Psoas muscle (tissue), 7 donors: ENCODE measurements at regions not wholly inside any gene's neighbourhood (a gene's known extent, or its start where the extent isn't known, plus 50 kb on each side); places are given as distances from the start of the nearest gene placed in this dataset.

ENCODE experiments used
- ATAC-seq, 4 donors: fragments of 200-7000 bp; cut with Tn5 transposase; one replicate each; pipeline ENCODE4 v1.9.1; 2020; ENCODE audit warnings: moderate library complexity in 3 of 4, mild to moderate bottlenecking in 2 of 4
- DNase-seq, 2 donors: peaks; one replicate each; pipeline ENCODE4 v3.0.0-alpha.2; 2020
- H3K27ac ChIP-seq: fragments of 200-600 bp; one replicate; pipeline ENCODE4 v1.8.0; 2022
- H3K27me3 ChIP-seq, 3 donors: fragments of 200-600 bp in 1 of 3; one replicate each; pipeline versions ENCODE4 v1.6.1 to v1.8.0; 2013 to 2022; ENCODE audit warnings: low read length in 2 of 3, mild to moderate bottlenecking in 2 of 3, moderate library complexity in 1 of 3; ENCODE audit not compliant: insufficient read depth in 3 of 3
- H3K36me3 ChIP-seq, 2 donors: fragments of 200-600 bp in 1 of 2; one replicate each; pipeline versions ENCODE4 v1.6.1 to v1.8.0; 2013 to 2022; ENCODE audit warnings: low read depth in 1 of 2, mild to moderate bottlenecking in 1 of 2, moderate library complexity in 1 of 2; ENCODE audit not compliant: insufficient read depth in 1 of 2
- H3K4me1 ChIP-seq: fragments of 200-600 bp; one replicate; pipeline ENCODE4 v1.8.0; 2022
- H3K4me3 ChIP-seq: fragments of 200-600 bp; one replicate; pipeline ENCODE4 v1.8.0; 2022; ENCODE audit warnings: mild to moderate bottlenecking
- H3K9me3 ChIP-seq: fragments of 200-600 bp; one replicate; pipeline ENCODE4 v1.8.0; 2022
- CTCF ChIP-seq: fragments of 200-600 bp; IDR thresholded peaks from one replicate; pipeline ENCODE4 v1.8.0; 2022; ENCODE audit warnings: antibody characterized with exemption
- WGBS, 3 donors: extraction: QIAGEN DNeasy Blood & Tissue Kit; methylation state at CpG; one replicate each; pipeline versions ENCODE4 v1.1.6 to v1.1.7; 2013; 5-methylcytosine and 5-hydroxymethylcytosine counted together
- intact Hi-C, 2 donors: fragments of 100-400 bp; cut with DNase I; formaldehyde crosslinking; loops; one replicate each; pipeline versions ENCODE4 v1.11.0 to v1.14.2; 2022
- donor health status: healthy with polysubstance abuse.
- donor health status: DM: no; HTN: no; CAD: no; lungs with moderate emphysema.
- donor health status: Bipolar disorder and iron deficiency.
- donor health status: healthy.
- donor health status: DM: yes; HTN: yes; CAD: no.
- donor health status: DM: no; HTN: no; CAD: no.
- donor health status: DM: yes; HTN: yes; CAD: no.

DNA sequence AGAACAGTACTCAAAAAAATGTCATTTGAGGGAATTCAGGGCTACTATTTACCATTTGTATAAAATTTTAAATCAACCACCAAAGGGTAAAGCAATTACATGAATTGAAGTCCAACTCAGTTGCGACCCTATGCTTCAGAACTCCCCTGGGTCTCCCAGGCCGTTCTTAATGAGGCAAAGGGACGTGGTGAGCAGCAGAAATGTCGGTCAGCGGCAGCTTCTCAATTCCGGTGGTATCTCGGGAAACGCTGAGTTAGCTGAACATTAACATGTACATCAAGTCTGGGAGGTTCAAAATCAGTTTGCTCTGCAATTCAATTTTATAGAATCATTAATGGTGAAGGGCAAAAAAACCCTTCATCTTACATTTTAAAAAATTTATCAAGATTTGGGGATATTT is 173.2 kb downstream of the DIRAS2 start:
- no peak for ATAC-seq

GRCh38 chr9:90469865-90470387 is 172.7 kb downstream of the DIRAS2 start:
- Histone ChIP-seq H3K27ac (no peak overlapping the region), H3K36me3 (no peaks in the 10 kb centered on the region), H3K27me3 (no peaks in the 10 kb centered on the region), H3K4me1 (no peaks in the 10 kb centered on the region), H3K9me3 (no peaks in the 10 kb centered on the region), H3K4me3 (no peak overlapping the region)
- intact Hi-C loops: no loop called here
- ATAC-seq (no peak), DNase-seq (no peak)
- no peak for TF ChIP-seq CTCF
- WGBS, 3 donors: 75 to 76% (median 76%) methylated on average over 6 of the region's 6 CpGs

More for the DNA sequence above, 173.2 kb downstream of the DIRAS2 start:
- Histone ChIP-seq H3K4me3 (no peak overlapping the region), H3K27ac (no peak overlapping the region), H3K4me1 (no peaks in the 10 kb centered on the region), H3K27me3 (no peaks in the 10 kb centered on the region), H3K36me3 (no peaks in the 10 kb centered on the region), H3K9me3 (no peaks in the 10 kb centered on the region)
- WGBS, 3 donors: 61 to 70% (median 66%) methylated on average over 8 of the region's 8 CpGs
- no peak for DNase-seq
- TF ChIP-seq CTCF: no peak
- intact Hi-C loops: no loop called here

- Histone ChIP-seq H3K9me3 (no peaks in the 10 kb centered on the region), H3K27me3 (no peaks in the 10 kb centered on the region), H3K4me3 (no peak overlapping the region), H3K27ac (no peak overlapping the region), H3K4me1 (no peaks in the 10 kb centered on the region), H3K36me3 (no peaks in the 10 kb centered on the region)
- intact Hi-C loops: no loop called here
- DNase-seq: no peak
- TF ChIP-seq CTCF: no peak
- ATAC-seq: no peak
Observed at GRCh38 chr9:90476058-90476457, 166.6 kb downstream of the DIRAS2 start.

GRCh38 chr9:90477535-90477934 is 165.1 kb downstream of the DIRAS2 start:
- no peak overlapping the region for H3K4me3 ChIP-seq
- no peak for ATAC-seq
- 55 to 69% (median 67%) methylated on average over 2 of the region's 2 CpGs for WGBS, 3 donors
- no peak for TF ChIP-seq CTCF
- no peaks in the 10 kb centered on the region for H3K36me3 ChIP-seq
- H3K27me3 ChIP-seq: no peaks in the 10 kb centered on the region
- no peaks in the 10 kb centered on the region for H3K9me3 ChIP-seq
- no peak for DNase-seq
- no peaks in the 10 kb centered on the region for H3K4me1 ChIP-seq
- intact Hi-C loops: no loop called here
- H3K27ac ChIP-seq: no peak overlapping the region

GRCh38 chr9:90478821-90479220 is 163.8 kb downstream of the DIRAS2 start:
- no peak for TF ChIP-seq CTCF
- no peaks in the 10 kb centered on the region for H3K4me1 ChIP-seq
- DNase-seq: no peak
- H3K9me3 ChIP-seq: no peaks in the 10 kb centered on the region
- H3K36me3 ChIP-seq: no peaks in the 10 kb centered on the region
- no peak for ATAC-seq
- H3K27ac ChIP-seq: no peak overlapping the region
- intact Hi-C loops: no loop called here
- no peak overlapping the region for H3K4me3 ChIP-seq
- no peaks in the 10 kb centered on the region for H3K27me3 ChIP-seq
- 35 to 51% (median 37%) methylated on average over 6 of the region's 6 CpGs for WGBS, 3 donors
